K562 (cell line): ENCODE measurements at regions not wholly inside any gene's neighbourhood (a gene's known extent, or its start where the extent isn't known, plus 50 kb on each side); places are given as distances from the start of the nearest gene placed in this dataset.

Source experiments
- ATAC-seq: fragments of 200-7000 bp; cut with Tn5 transposase; 3 replicates; pipeline ENCODE4 v1.9.1; 2020; ENCODE audit warnings: moderate library complexity
- BruUV-seq: library from RNA; stranded (reverse); fragments of 400-500 nt; replicated peaks from 2 replicates; lab custom pipeline; 2021; lab: Mats Ljungman, UMichigan
- CTCF ChIA-PET: fragments of 300-600 bp; formaldehyde crosslinking; extraction: SDS; loops from one replicate; lab custom pipeline; 2021; ENCODE audit warnings: low intra/inter-chr PET ratio; lab: Yijun Ruan, JAX
- POLR2A ChIA-PET: fragments of 300-600, 350-650 bp; sonication (Branson Sonifier 250); formaldehyde crosslinking; extraction: SDS; loops from one replicate; lab custom pipeline; 2021; ENCODE audit warnings: antibody characterized with exemption, inconsistent platforms; lab: Yijun Ruan, JAX
- DNase-seq, 4 experiments: peaks; one replicate each; pipeline versions ENCODE4 v3.0.0 to v3.0.0-alpha.2; 2011 to 2018; ENCODE audit warnings: low spot score in 3 of 4, mixed read lengths in 3 of 4; ENCODE audit errors: extremely low read depth in 1 of 4
- FAIRE-seq: peaks from 2 replicates; lab custom pipeline; 2011; peaks lifted over from hg19 to GRCh38; lab: Jason Lieb, UNC
- H2AFZ ChIP-seq: 2 replicates; pipeline ENCODE4 v1.6.0; 2011; ENCODE audit warnings: low read depth, low read length, control low read depth, inconsistent platforms
- H3K27ac ChIP-seq: fragments of 200-600 bp; 3 replicates; pipeline ENCODE4 v1.8.0; 2011; ENCODE audit warnings: low read depth, mild to moderate bottlenecking, control low read depth, inconsistent platforms, low read length, moderate library complexity, mixed read lengths; ENCODE audit errors: extremely low read depth
- H3K27me3 ChIP-seq, 2 experiments: fragments of 300-600 bp in 1 of 2; 2 replicates in 1 of 2; 3 replicates in 1 of 2; pipeline versions ENCODE4 v1.6.0 to v1.8.0; 2011; ENCODE audit warnings: inconsistent platforms in 2 of 2, low read length in 2 of 2, mild to moderate bottlenecking in 1 of 2, mixed read lengths in 1 of 2, moderate library complexity in 1 of 2; ENCODE audit not compliant: control insufficient read depth in 2 of 2, insufficient read depth in 2 of 2
- H3K36me3 ChIP-seq: fragments of 300-600 bp; 3 replicates; pipeline ENCODE4 v1.8.0; 2011; ENCODE audit warnings: mild to moderate bottlenecking, low read length, inconsistent platforms; ENCODE audit not compliant: control insufficient read depth, insufficient read depth
- H3K4me1 ChIP-seq, 2 experiments: fragments of 200-600 bp in 1 of 2; replicated peaks in 1 of 2; 2 replicates in 1 of 2; 3 replicates in 1 of 2; pipeline versions ENCODE4 v1.5.1 to v1.8.0; 2011; ENCODE audit warnings: inconsistent platforms in 2 of 2, low read length in 2 of 2, mild to moderate bottlenecking in 1 of 2, mixed read lengths in 1 of 2, moderate library complexity in 1 of 2; ENCODE audit not compliant: control insufficient read depth in 2 of 2, insufficient read depth in 2 of 2
- H3K4me2 ChIP-seq: 2 replicates; pipeline ENCODE4 v1.6.1; 2011; ENCODE audit warnings: low read length, control low read depth, inconsistent platforms, mixed read lengths; ENCODE audit not compliant: insufficient read depth
- H3K4me3 ChIP-seq: fragments of 200-600 bp; sonication (generic), shearing (Covaris generic); 2 replicates; pipeline ENCODE4 v1.5.1; 2016; ENCODE audit warnings: control low read depth, inconsistent platforms
- H3K79me2 ChIP-seq: fragments of 200-600 bp; 3 replicates; pipeline ENCODE4 v1.8.0; 2011; ENCODE audit warnings: low read length, inconsistent platforms; ENCODE audit not compliant: control insufficient read depth, insufficient read depth
- H3K9ac ChIP-seq, 2 experiments: 2 replicates each; pipeline versions ENCODE4 v1.6.0 to v1.6.1; 2011; ENCODE audit warnings: low read depth in 2 of 2, low read length in 2 of 2, control low read depth in 1 of 2, inconsistent platforms in 1 of 2, mild to moderate bottlenecking in 1 of 2, mixed read lengths in 1 of 2; ENCODE audit not compliant: insufficient read depth in 1 of 2
- H3K9me1 ChIP-seq: one replicate; pipeline ENCODE4 v1.6.0; 2011; ENCODE audit warnings: inconsistent platforms, mild to moderate bottlenecking, low read length, moderate library complexity; ENCODE audit not compliant: control insufficient read depth, insufficient read depth
- H3K9me3 ChIP-seq: replicated peaks from 2 replicates; pipeline ENCODE4 v1.5.1; 2011; ENCODE audit warnings: low read depth, low read length, inconsistent platforms; ENCODE audit not compliant: control insufficient read depth, insufficient read depth
- H4K20me1 ChIP-seq: replicated peaks from 2 replicates; pipeline ENCODE4 v1.6.1; 2011; ENCODE audit warnings: low read length, inconsistent platforms, mixed read lengths; ENCODE audit not compliant: control insufficient read depth, insufficient read depth
- CHD1 ChIP-seq: fragments of 200-600 bp; sonication (generic); IDR thresholded peaks from one replicate; pipeline ENCODE4 v1.6.1; 2012; ENCODE audit warnings: mild to moderate bottlenecking, moderate library complexity, low read length, inconsistent platforms
- DEAF1 ChIP-seq: fragments of 450-650 bp; formaldehyde crosslinking; IDR thresholded peaks from 2 replicates; pipeline ENCODE4 v1.4.0; 2020; ENCODE audit warnings: mild to moderate bottlenecking, moderate library complexity
- GTF2F1 ChIP-seq: IDR thresholded peaks from 2 replicates; pipeline ENCODE4 v1.6.1; 2011; ENCODE audit warnings: low read depth, low read length, improper control_type of control experiment
- MEF2A ChIP-seq: IDR thresholded peaks from 2 replicates; pipeline ENCODE4 v1.6.1; 2011; ENCODE audit warnings: low read depth, mild to moderate bottlenecking, low read length, moderate library complexity; ENCODE audit not compliant: control insufficient read depth
- MNT ChIP-seq, 2 experiments: fragments of 450-650 bp; conservative IDR thresholded peaks; 2 replicates each; pipeline ENCODE4 v1.6.1; 2017; ENCODE audit warnings: mild to moderate bottlenecking in 2 of 2, moderate library complexity in 2 of 2
- NCOA6 ChIP-seq: fragments of 450-650 bp; IDR thresholded peaks from 2 replicates; pipeline ENCODE4 v1.6.1; 2017; ENCODE audit warnings: mild to moderate bottlenecking
- NFRKB ChIP-seq: fragments of 450-650 bp; IDR thresholded peaks from 2 replicates; pipeline ENCODE4 v1.6.1; 2016; ENCODE audit warnings: low read depth
- NR3C1 ChIP-seq: sonication (generic); formaldehyde crosslinking; IDR thresholded peaks from 2 replicates; pipeline ENCODE4 v1.8.1; 2022; ENCODE audit warnings: missing genetic modification reagents
- SAP30 ChIP-seq: fragments of 200-600 bp; sonication (generic); IDR thresholded peaks from 2 replicates; pipeline ENCODE4 v1.6.1; 2012; ENCODE audit warnings: borderline replicate concordance, low read depth, mild to moderate bottlenecking, moderate library complexity, low read length, control low read depth, inconsistent platforms; ENCODE audit not compliant: insufficient read depth, poor library complexity, severe bottlenecking
- SMAD1 ChIP-seq: fragments of 150-350 bp; IDR thresholded peaks from 2 replicates; pipeline ENCODE4 v1.6.1; 2014; ENCODE audit warnings: low read length, low read depth; ENCODE audit not compliant: partially characterized antibody
- XRCC3 ChIP-seq: fragments of 450-650 bp; IDR thresholded peaks from 2 replicates; pipeline ENCODE4 v1.6.1; 2017; ENCODE audit warnings: mild to moderate bottlenecking, moderate library complexity
- ZBTB34 ChIP-seq: fragments of 250-450 bp; sonication (Bioruptor Pico); IDR thresholded peaks from 2 replicates; pipeline ENCODE4 v1.8.0; 2021; ENCODE audit warnings: mild to moderate bottlenecking, moderate library complexity
- ZBTB9 ChIP-seq: fragments of 450-650 bp; formaldehyde crosslinking; IDR thresholded peaks from 2 replicates; pipeline ENCODE4 v1.4.0; 2020; ENCODE audit warnings: mild to moderate bottlenecking, moderate library complexity
- ZEB2 ChIP-seq: fragments of 450-650 bp; IDR thresholded peaks from 2 replicates; pipeline ENCODE4 v1.6.1; 2016
- ZNF174 ChIP-seq: fragments of 250-450 bp; sonication (Bioruptor Pico); IDR thresholded peaks from 2 replicates; pipeline ENCODE4 v1.4.0; 2020; ENCODE audit warnings: mild to moderate bottlenecking
- ZNF324 ChIP-seq: fragments of 250-450 bp; sonication (Bioruptor Pico); IDR thresholded peaks from 2 replicates; pipeline ENCODE4 v1.4.0; 2020; ENCODE audit warnings: mild to moderate bottlenecking
- ZNF395 ChIP-seq: fragments of 200-800 bp; sonication (Bioruptor generic); IDR thresholded peaks from 2 replicates; pipeline ENCODE4 v1.6.1; 2017; ENCODE audit warnings: missing genetic modification characterization, missing compliant biosample characterization
- WGBS: fragments of 100-300 bp; shearing (Covaris generic); methylation state at CpG from one replicate; pipeline ENCODE4 v1.1.6; 2016; ENCODE audit warnings: low coverage, mixed read lengths; ENCODE audit not compliant: insufficient coverage; ENCODE audit errors: missing lambda C conversion rate; 5-methylcytosine and 5-hydroxymethylcytosine counted together
- in situ Hi-C: fragments of 300-500 bp; cut with MboI; formaldehyde crosslinking; loops from 4 replicates; pipeline ENCODE4 v1.15.0; 2018; ENCODE audit warnings: inconsistent platforms, mixed read lengths
- intact Hi-C: fragments of 100-400 bp; cut with micrococcal nuclease; formaldehyde crosslinking; loops from 2 replicates; pipeline ENCODE4 v1.14.2; 2022

- Histone ChIP-seq H3K79me2 (no peaks in the 10 kb centered on the region), H3K9ac (no peak overlapping the region), H2AFZ (no peak overlapping the region), H3K36me3 (no peaks in the 10 kb centered on the region), H3K4me1 (peaks cover 0 to 8% of the 10 kb centered on the region in 2 experiments; a peak in 3 of 5 replicates), H3K9me1 (no peaks in the 10 kb centered on the region), H3K4me3 (no peak overlapping the region), H3K4me2 (no peak overlapping the region), H3K9me3 (no peaks in the 10 kb centered on the region), H3K27me3 (no peaks in the 10 kb centered on the region), H3K27ac (no peak overlapping the region), H4K20me1 (0 out of 2 replicates have a peak, but pooled peaks cover 9% of the 10 kb centered on the region)
- CTCF ChIA-PET, result no interaction called here
- in situ Hi-C loops (no loop called here), intact Hi-C loops (no loop called here)
- POLR2A ChIA-PET, result interaction anchor here (0.5 to 1.0 kb wide), 2 partner anchors 9 to 117 kb away, joined by 3 read pairs; no protein-coding TSS in a partner anchor
- WGBS, result 40% methylated on average over 8 of the region's 8 CpGs
- no TSS peak for BruUV-seq
- ATAC-seq (no peak), FAIRE-seq (no peak), DNase-seq (no peak)
- no peak for TF ChIP-seq ZNF395
- TF ChIP-seq ZNF324 (CRISPR knock-in tag), result no peak
- no peak for TF ChIP-seq XRCC3
- TF ChIP-seq SAP30, result no peak
- no peak for TF ChIP-seq NR3C1 (CRISPR knock-in tag)
- TF ChIP-seq MNT (conservative IDR thresholded peaks at IDR 0.05), result no peak
- TF ChIP-seq NCOA6, result no peak
- TF ChIP-seq ZBTB9 (CRISPR knock-in tag), result no peak
- no peak for TF ChIP-seq ZBTB34
- no peak for TF ChIP-seq ZEB2
- no peak for TF ChIP-seq NFRKB
- TF ChIP-seq CHD1, result no peak
- no peak for TF ChIP-seq GTF2F1
- no peak for TF ChIP-seq MEF2A
- TF ChIP-seq DEAF1, result no peak
- TF ChIP-seq ZNF174 (CRISPR knock-in tag), result no peak
- TF ChIP-seq SMAD1, result no peak
These were observed 238.8 kb downstream of the PDCD6IP start for GRCh38 chr3:34037260-34037659.
